ENCODE measurements at regions not wholly inside any gene's neighbourhood (a gene's known extent, or its start where the extent isn't known, plus 50 kb on each side); places are given as distances from the start of the nearest gene placed in this dataset.
"Not testable (repeated sequence)": the region's sequence is repeated elsewhere in the genome, so short reads cannot be mapped to it uniquely, and the experiment has no call there.

GRCh38 chr20:39705032-39705431 is 742.9 kb downstream of the DHX35 start:
- DNase-seq (ENCODE audit: low read depth in 3 of 3) = no peak

- DNase-seq (ENCODE audit: low read depth in 3 of 3) = not testable (repeated sequence)
These were observed 741.2 kb downstream of the DHX35 start for GRCh38 chr20:39703357-39703756.

DNA sequence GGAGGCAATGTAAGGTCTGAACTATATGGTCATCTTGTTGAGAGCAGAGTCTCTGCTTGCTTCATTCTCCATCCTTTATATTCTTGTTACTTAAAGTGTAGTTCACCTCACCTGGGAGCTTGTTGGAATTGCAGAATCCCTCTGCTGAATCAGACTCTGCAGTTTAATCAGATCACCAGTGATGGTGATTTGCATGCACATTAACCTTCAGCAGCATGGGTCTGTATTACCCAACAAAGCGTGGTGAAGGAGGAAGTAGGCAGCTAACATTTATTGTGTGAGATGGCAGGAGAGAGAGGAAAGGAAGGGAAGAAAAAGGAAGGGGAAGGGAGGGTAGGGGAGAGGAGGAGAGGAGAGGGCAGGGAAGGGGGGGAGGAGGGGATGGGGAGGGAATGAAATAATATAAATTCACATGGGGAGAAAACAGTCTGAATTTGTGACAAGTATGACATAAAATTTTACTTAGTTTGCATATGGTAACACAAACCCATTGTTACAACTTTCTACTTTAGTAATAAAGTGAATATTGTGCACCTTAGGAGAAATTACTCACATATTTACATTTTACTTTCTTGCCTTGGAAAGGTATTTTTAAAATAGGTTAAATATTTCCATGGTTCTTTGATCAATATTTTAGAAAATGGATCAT is 740.7 kb downstream of the DHX35 start:
- no peak for DNase-seq (ENCODE audit: low read depth in 3 of 3)

DNA sequence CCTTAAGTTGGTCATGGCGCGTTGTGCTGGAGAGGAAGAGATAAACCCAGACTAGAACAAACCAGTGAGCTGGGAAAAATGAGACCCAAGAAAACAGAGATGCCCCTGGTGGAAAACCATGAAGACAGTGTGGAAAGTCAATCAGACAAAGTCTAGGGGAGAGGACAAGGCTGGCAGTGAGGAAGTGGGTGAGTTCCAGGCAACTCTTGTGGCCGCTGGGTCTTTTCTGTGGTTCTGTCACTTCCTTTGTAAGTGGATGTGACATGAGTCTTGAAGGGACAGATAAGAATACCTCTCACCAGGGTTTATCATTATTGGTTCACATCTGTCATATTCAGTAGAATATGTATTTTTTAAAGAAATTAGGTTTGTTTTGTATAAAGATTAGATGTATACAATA is 738.4 kb downstream of the DHX35 start:
- DNase-seq (ENCODE audit: low read depth in 3 of 3) = no peak

DNA sequence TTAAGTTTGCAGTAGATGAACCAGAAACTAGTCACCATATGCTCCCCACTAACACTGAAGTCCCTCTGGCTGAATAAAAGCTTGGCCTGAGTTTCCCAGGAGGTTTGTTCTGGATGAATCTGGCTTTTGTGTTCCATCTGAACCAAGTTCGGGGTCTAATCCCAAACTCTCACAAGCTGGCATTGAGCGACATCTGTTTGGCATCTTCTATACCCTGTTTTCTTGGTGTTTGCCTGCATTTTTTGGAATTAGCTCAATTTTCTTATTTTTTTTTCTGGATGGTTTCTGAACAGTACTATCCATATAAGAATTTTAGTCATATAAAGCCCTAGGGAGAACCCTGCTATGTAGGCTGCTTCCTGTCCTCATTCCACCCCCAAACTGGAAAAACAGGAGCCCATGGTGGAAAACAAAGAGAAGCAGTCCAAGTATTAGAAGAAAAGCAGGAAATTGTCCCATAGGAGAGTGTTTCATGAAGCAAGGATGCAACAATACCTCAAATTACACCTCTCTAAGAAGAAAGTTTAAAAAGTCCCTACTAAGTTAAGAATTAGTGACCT is 737.1 kb downstream of the DHX35 start:
- DNase-seq (ENCODE audit: low read depth in 3 of 3) = no peak

GRCh38 chr20:39698752-39699151 is 736.6 kb downstream of the DHX35 start:
- DNase-seq (ENCODE audit: low read depth in 3 of 3) = no peak

GRCh38 chr20:39691151-39691862 is 729.2 kb downstream of the DHX35 start:
- DNase-seq (ENCODE audit: low read depth in 3 of 3) = no peak

DNA sequence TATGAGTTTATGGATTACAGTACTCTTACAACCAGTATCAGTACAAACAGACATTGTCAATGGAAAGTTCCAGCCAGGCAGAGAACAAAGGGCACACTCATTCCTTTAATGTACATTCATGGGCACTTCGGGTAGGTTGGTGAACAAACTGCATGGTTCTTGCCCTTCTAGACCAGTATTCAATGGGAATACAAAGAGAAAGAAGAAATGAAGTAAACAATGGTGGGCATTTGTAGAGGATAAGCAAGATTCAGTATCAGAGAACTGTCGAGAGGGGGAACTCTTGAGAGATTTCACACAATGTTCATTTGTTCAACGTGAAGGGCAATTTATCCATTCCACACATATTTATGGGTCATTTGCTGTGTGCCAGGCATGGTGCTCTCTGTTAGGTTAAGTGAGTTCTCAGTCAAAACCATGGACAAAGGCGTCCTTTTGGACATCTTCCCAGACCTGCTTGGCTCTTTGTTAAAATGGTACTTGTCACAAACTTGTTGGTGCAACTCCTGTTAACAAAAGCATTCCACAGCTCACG is 714.8 kb downstream of the DHX35 start:
- no peak for DNase-seq (ENCODE audit: low read depth in 3 of 3)

GRCh38 chr20:39676241-39676640 is 714.1 kb downstream of the DHX35 start:
- DNase-seq (ENCODE audit: low read depth in 3 of 3) = no peak

DNA sequence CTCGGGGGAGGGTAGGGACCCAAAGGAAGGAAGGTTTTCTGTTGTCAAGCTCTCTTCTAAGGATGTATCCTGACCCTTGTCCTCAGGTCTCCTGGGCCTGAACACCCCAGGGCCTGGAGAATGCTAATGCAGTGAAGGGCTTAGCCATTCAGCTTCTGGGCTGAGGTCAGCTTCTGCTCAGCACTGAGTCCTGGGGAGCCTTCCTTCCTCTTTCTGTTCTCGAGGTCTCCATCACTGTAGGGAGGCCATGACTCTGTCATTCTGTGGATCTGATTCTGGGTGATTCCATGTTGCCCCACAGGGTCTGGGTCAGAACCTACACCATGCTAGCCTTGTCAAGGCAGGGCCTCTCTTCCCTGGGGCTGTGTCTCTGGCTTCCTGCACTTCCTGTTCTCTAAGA is 712.7 kb downstream of the DHX35 start:
- no peak for DNase-seq (ENCODE audit: low read depth in 3 of 3)

- DNase-seq (ENCODE audit: low read depth in 3 of 3) = no peak
These were observed 708.8 kb downstream of the DHX35 start for GRCh38 chr20:39670988-39671387.

- DNase-seq (ENCODE audit: low read depth in 3 of 3) = no peak
These were observed 707.5 kb downstream of the DHX35 start for GRCh38 chr20:39669659-39670058.

DNA sequence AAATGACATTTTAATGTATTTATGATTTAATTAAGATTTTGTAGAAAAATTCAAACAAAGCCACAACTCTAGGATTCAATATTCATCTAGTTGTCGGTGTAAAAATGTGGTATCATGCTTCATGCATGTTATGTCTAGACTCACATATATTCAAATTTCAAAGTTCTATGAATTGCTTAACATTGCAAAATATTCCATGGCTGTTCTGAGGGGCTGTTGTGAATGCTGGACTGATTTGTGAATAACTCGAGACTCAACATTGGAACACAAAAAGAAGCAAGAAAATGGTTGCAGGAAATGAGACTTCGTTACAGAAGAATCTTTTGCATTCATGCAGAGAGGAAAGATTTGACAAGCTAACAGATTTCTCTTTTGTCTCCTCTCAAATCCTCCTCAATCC is 705.9 kb downstream of the DHX35 start:
- DNase-seq (ENCODE audit: low read depth in 3 of 3) = no peak

DNA sequence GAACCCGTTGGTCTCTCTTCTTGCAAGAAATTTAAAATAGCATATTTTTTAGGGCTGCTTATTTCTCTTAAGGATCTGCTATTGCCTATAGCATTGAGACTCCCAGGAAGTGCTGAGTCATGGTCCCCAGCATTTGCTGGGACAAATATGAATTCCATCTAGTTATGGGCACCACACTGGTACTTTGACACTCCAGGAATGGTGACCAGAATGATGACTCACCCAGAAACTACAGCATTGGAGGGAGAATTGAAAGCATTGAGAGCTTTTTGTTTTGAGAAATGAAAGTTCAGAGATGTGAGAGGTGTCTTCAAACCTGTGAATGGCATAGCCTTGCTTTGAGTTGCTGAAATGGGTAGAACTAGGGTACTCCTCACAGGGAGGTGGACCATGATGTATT is 699.7 kb downstream of the DHX35 start:
- no peak for DNase-seq (ENCODE audit: low read depth in 3 of 3)

GRCh38 chr20:39660965-39661364 is 698.8 kb downstream of the DHX35 start:
- no peak for DNase-seq (ENCODE audit: low read depth in 3 of 3)

DNA sequence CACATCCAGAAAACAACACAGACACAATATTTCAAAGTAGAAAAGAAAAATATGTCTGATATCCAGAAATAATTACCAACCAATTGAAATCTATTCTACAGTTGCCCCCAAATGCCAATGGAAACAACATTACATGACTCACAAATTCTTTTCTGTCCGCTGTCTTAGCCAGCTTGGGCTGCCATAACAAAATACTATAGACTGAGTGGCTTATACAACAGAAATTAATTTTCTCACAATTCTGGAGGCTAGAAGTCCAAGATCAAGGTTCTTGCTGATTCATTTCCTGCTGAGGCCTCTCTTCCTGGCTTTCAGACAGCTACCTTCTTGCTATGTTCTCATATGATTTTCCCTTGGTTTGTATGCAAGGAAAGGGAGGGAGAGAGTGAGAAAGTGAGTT is 698.1 kb downstream of the DHX35 start:
- no peak for DNase-seq (ENCODE audit: low read depth in 3 of 3)

DNA sequence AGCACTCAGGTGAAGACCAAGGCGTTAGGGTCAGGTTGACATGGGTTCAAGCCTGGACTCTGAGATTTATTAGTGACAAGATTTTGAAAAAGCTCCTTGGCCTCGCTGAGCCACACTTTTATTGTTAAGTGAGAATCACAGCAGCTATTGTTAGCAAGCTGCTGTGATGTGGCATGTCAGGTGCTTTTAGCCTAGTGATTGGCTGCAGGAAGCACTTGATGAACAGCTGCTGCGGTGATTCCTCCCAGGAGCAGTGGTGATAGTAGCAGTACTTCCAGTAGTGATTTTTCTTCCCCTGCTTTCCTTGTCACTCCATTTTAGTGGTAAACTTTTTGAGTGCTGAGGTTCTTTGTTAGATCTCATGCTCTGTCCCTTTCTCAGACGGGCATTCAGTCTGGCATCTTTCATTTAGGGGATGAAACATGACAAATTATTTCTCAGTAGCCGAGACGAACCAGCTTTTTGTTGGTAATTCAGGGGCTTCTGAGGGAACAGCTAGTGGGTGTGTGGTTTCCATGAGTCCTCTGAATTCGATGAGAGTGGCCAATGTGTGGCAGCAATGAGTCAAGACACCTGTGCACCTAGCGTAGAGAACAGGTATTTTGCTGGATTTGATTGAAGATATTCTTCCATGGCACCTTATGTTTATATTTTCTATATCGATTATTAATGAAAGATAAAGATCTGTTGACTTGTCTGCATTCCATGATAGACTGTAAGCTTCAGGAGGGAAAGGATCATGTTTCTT is 696.7 kb downstream of the DHX35 start:
- DNase-seq (ENCODE audit: low read depth in 3 of 3) = no peak

- DNase-seq (ENCODE audit: low read depth in 3 of 3) = no peak
These were observed 692.0 kb downstream of the DHX35 start for GRCh38 chr20:39654171-39654570.

DNA sequence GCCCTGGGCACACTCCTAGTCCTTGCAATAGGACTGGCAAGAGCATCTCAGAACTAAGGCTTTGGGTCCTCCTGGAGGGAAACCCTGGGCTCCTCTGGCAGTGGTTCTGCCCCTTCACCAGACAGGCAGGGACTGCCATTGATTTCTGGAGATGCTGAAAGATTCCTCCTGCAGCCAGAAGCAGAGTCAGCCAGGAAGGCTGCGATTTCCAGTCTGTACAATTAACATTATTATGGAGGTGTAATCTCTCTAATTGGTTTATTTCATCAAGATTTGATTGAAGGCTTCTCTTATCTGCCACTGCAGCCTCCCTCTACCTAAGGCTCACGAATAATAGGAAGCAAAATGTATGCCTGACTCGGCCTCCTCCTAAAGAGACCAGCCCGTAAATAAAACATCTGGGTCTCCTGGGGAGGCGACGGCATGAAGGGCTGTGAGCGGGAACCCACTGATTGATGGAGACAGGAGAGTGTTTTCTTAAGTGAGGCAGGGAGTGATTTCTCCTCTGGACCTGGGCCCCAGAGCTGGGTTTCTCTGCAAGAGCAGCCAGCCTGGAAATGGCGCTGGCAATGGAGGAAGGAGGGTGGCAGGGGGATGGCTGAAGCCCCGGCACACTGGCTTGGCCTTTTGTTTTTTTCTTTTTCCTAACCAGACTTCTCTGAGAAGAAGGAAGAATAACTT is 689.6 kb downstream of the DHX35 start:
- no peak for DNase-seq (ENCODE audit: low read depth in 3 of 3)

DNA sequence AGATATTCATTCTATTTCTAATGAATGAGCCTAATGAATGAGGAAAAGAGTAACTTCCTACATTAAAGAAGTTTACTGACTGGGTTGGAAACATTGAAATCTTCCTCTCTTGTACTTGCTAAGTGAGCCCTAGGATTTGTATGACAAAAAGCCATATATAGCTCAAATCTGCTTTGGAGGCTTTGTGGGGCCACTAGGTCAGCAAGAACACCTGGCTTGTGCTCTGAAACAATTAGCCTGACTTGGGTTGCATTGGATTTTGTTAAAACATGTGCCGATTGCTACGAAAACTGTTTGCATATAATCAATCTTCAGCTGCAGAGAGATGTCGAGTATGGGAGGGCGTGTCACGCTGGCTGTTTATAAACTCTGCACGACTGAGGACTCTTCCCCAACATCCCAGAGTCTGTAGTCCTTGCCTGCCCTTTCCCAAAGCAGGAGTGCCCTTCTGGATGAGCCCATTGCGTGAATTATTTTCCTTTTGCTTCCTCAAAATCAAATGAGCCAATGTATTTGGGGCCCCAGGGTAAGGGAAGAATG is 684.8 kb downstream of the DHX35 start:
- DNase-seq (ENCODE audit: low read depth in 3 of 3) = no peak

- DNase-seq (ENCODE audit: low read depth in 3 of 3) = no peak
These were observed 683.0 kb downstream of the DHX35 start for GRCh38 chr20:39645131-39645530.

DNA sequence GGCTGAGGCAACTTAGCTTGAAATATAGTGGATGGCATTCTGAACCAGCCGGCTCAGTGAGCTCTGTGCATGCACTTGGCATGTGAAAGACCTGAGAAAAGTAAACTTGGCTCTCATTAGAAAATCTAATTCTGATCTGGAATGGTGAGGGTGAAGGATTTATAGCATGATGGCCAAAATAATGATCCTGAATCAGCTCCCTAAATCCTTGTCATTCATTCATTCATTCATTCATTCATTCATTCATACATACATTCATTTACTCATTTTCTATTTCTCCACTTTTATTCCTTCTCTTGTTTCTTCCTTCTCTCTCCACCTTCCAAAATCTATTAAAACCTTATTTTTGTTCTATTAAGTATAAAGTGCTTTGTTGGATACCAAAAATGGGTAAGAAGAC is 681.1 kb downstream of the DHX35 start:
- DNase-seq (ENCODE audit: low read depth in 3 of 3) = no peak

All from stimulated activated CD4-positive, alpha-beta T cell treated with anti-CD3 and anti-CD28 coated beads, TNF-alpha, amount 100 ng/mL, for 4 hours (primary cell).